Transverse colon (tissue), 3 donors: ENCODE measurements at regions not wholly inside any gene's neighbourhood (a gene's known extent, or its start where the extent isn't known, plus 50 kb on each side); places are given as distances from the start of the nearest gene placed in this dataset.

ENCODE experiments used
- CTCF ChIP-seq, 5 experiments: fragments of 200-600 bp in 3 of 5; fragments of 450-650 bp in 2 of 5; sonication (generic) in 3 of 5; IDR thresholded peaks; 1 replicate in 2 of 5; 2 replicates in 3 of 5; pipeline ENCODE4 v1.5.1; 2016 to 2017; ENCODE audit warnings: antibody characterized with exemption in 5 of 5, inconsistent platforms in 3 of 5, mild to moderate bottlenecking in 2 of 5, moderate library complexity in 1 of 5
- POLR2A ChIP-seq: fragments of 450-650 bp; IDR thresholded peaks from one replicate; pipeline ENCODE4 v1.6.1; 2016; ENCODE audit warnings: antibody characterized with exemption, mild to moderate bottlenecking, moderate library complexity

GRCh38 chr11:20253796-20254195, 93.5 kb upstream of the DBX1 start:
- TF ChIP-seq POLR2A = no peak
- TF ChIP-seq CTCF (IDR thresholded peaks at IDR 0.05) = no peak
